Osteoblast (primary cell): ENCODE measurements at regions not wholly inside any gene's neighbourhood (a gene's known extent, or its start where the extent isn't known, plus 50 kb on each side); places are given as distances from the start of the nearest gene placed in this dataset.

Experiments used
- DNase-seq: peaks from one replicate; pipeline ENCODE4 v3.0.0; 2011; ENCODE audit warnings: low spot score, mixed read lengths; ENCODE audit not compliant: insufficient read length; ENCODE audit errors: missing footprints
- H2AFZ ChIP-seq: 2 replicates; pipeline ENCODE4 v1.6.0; 2011; ENCODE audit warnings: mild to moderate bottlenecking, low read length
- H3K27ac ChIP-seq: 2 replicates; pipeline ENCODE4 v1.5.1; 2011; ENCODE audit warnings: mild to moderate bottlenecking, low read depth, low read length, moderate library complexity
- H3K27me3 ChIP-seq: 2 replicates; pipeline ENCODE4 v1.6.0; 2012; ENCODE audit warnings: mild to moderate bottlenecking, control low read depth, inconsistent platforms, low read length, moderate library complexity; ENCODE audit not compliant: insufficient read depth
- H3K36me3 ChIP-seq: 2 replicates; pipeline ENCODE4 v1.5.1; 2011; ENCODE audit warnings: mild to moderate bottlenecking, low read length, control low read depth, moderate library complexity; ENCODE audit not compliant: insufficient read depth
- H3K4me1 ChIP-seq: 2 replicates; pipeline ENCODE4 v1.5.1; 2011; ENCODE audit warnings: mild to moderate bottlenecking, low read length, control low read depth, moderate library complexity; ENCODE audit not compliant: insufficient read depth
- H3K4me2 ChIP-seq: 2 replicates; pipeline ENCODE4 v1.6.0; 2011; ENCODE audit warnings: mild to moderate bottlenecking, low read length; ENCODE audit not compliant: insufficient read depth
- H3K4me3 ChIP-seq: fragments of 200-600 bp; sonication (generic); 3 replicates; pipeline ENCODE4 v1.5.1; 2012; ENCODE audit warnings: mild to moderate bottlenecking, low read length, inconsistent platforms; ENCODE audit not compliant: insufficient read depth
- H3K79me2 ChIP-seq: 2 replicates; pipeline ENCODE4 v1.6.0; 2012; ENCODE audit warnings: mild to moderate bottlenecking, low read length, control low read depth, inconsistent platforms; ENCODE audit not compliant: insufficient read depth
- H3K9me3 ChIP-seq: 2 replicates; pipeline ENCODE4 v1.5.1; 2011; ENCODE audit warnings: low read depth, low read length, control low read depth
- H4K20me1 ChIP-seq: 2 replicates; pipeline ENCODE4 v1.6.0; 2012; ENCODE audit warnings: mild to moderate bottlenecking, low read length, control low read depth; ENCODE audit not compliant: insufficient read depth
- CTCF ChIP-seq: IDR thresholded peaks from 2 replicates; pipeline ENCODE4 v1.5.1; 2011; ENCODE audit warnings: mild to moderate bottlenecking, low read depth, low read length, moderate library complexity; ENCODE audit errors: extremely low read depth

GRCh38 chr3:3516996-3517395 lies 282.2 kb upstream of the LRRN1 start:
- no peaks in the 10 kb centered on the region for H3K79me2 ChIP-seq
- no peak overlapping the region for H2AFZ ChIP-seq
- no peak overlapping the region for H3K4me2 ChIP-seq
- no peaks in the 10 kb centered on the region for H3K27me3 ChIP-seq
- no peaks in the 10 kb centered on the region for H4K20me1 ChIP-seq
- no peaks in the 10 kb centered on the region for H3K4me1 ChIP-seq
- no peak for DNase-seq
- peaks cover 2% of the 10 kb centered on the region for H3K9me3 ChIP-seq
- no peak overlapping the region for H3K4me3 ChIP-seq
- no peaks in the 10 kb centered on the region for H3K36me3 ChIP-seq
- TF ChIP-seq CTCF, result no peak
- no peak overlapping the region for H3K27ac ChIP-seq

- no peak overlapping the region for H3K27ac ChIP-seq
- H3K27me3 ChIP-seq, result no peaks in the 10 kb centered on the region
- no peaks in the 10 kb centered on the region for H3K36me3 ChIP-seq
- no peak overlapping the region for H2AFZ ChIP-seq
- H3K9me3 ChIP-seq, result peaks cover 2% of the 10 kb centered on the region
- H3K79me2 ChIP-seq, result no peaks in the 10 kb centered on the region
- H3K4me3 ChIP-seq, result no peak overlapping the region
- DNase-seq, result no peak
- no peak for TF ChIP-seq CTCF
- H3K4me2 ChIP-seq, result no peak overlapping the region
- H4K20me1 ChIP-seq, result no peaks in the 10 kb centered on the region
- no peaks in the 10 kb centered on the region for H3K4me1 ChIP-seq
Observed at GRCh38 chr3:3516384-3516783, 282.8 kb upstream of the LRRN1 start.

GRCh38 chr3:3509665-3510064 lies 289.6 kb upstream of the LRRN1 start:
- Histone ChIP-seq H3K27me3 (no peaks in the 10 kb centered on the region), H3K9me3 (no peaks in the 10 kb centered on the region), H3K27ac (no peak overlapping the region), H3K36me3 (no peaks in the 10 kb centered on the region), H2AFZ (no peak overlapping the region), H3K4me2 (no peak overlapping the region), H3K79me2 (no peaks in the 10 kb centered on the region), H4K20me1 (no peaks in the 10 kb centered on the region), H3K4me3 (no peak overlapping the region), H3K4me1 (no peaks in the 10 kb centered on the region)
- TF ChIP-seq CTCF, result no peak
- no peak for DNase-seq

- no peak for DNase-seq
- H3K4me1 ChIP-seq, result no peaks in the 10 kb centered on the region
- H4K20me1 ChIP-seq, result no peaks in the 10 kb centered on the region
- H3K27ac ChIP-seq, result no peak overlapping the region
- TF ChIP-seq CTCF, result no peak
- H2AFZ ChIP-seq, result no peak overlapping the region
- no peak overlapping the region for H3K4me2 ChIP-seq
- no peaks in the 10 kb centered on the region for H3K36me3 ChIP-seq
- no peaks in the 10 kb centered on the region for H3K9me3 ChIP-seq
- no peaks in the 10 kb centered on the region for H3K79me2 ChIP-seq
- H3K27me3 ChIP-seq, result no peaks in the 10 kb centered on the region
- H3K4me3 ChIP-seq, result no peak overlapping the region
Observed at GRCh38 chr3:3504686-3505085, 294.5 kb upstream of the LRRN1 start.
